ENCODE measurements at regions not wholly inside any gene's neighbourhood (a gene's known extent, or its start where the extent isn't known, plus 50 kb on each side); places are given as distances from the start of the nearest gene placed in this dataset.

GRCh38 chr1:229950020-229950419 is 117.0 kb upstream of the GALNT2 start (continued):
- TF ChIP-seq CHD7 (IDR thresholded peaks at IDR 0.05; ENCODE audit: insufficient replicate concordance, low read length) (no peak), ATF2 (IDR thresholded peaks at IDR 0.05; ENCODE audit: low read length) (no peak), SIRT6 (IDR thresholded peaks at IDR 0.05; ENCODE audit: low read length) (no peak), HDAC6 (IDR thresholded peaks at IDR 0.05; ENCODE audit: low read depth, low read length) (no peak), BCL11A (IDR thresholded peaks at IDR 0.05; ENCODE audit: low read depth in 2 of 2, low read length in 2 of 2) (no peak), POLR2AphosphoS5 (IDR thresholded peaks at IDR 0.05; ENCODE audit: low read depth, low read length) (no peak), SP1 (IDR thresholded peaks at IDR 0.05; ENCODE audit: low read depth, low read length) (no peak)
